ENCODE measurements at regions not wholly inside any gene's neighbourhood (a gene's known extent, or its start where the extent isn't known, plus 50 kb on each side); places are given as distances from the start of the nearest gene placed in this dataset.

GRCh38 chr2:18218160-18218933 lies 339.9 kb downstream of the KCNS3 start:
- TF ChIP-seq EZH2 (IDR thresholded peaks at IDR 0.05) = no peak
- no peak for TF ChIP-seq POLR2AphosphoS5 (IDR thresholded peaks at IDR 0.05; ENCODE audit: borderline replicate concordance, low read depth, low read length)
- TF ChIP-seq FOXP2 (optimal IDR thresholded peaks at IDR 0.05; ENCODE audit: control extremely low read depth, extremely low read length, insufficient read depth) = no peak

All from SK-N-MC (cell line).